NCI-H1105 (cell line): ENCODE measurements at regions not wholly inside any gene's neighbourhood (a gene's known extent, or its start where the extent isn't known, plus 50 kb on each side); places are given as distances from the start of the nearest gene placed in this dataset.
"Not testable (repeated sequence)": the region's sequence is repeated elsewhere in the genome, so short reads cannot be mapped to it uniquely, and the experiment has no call there.

Experiments
- DNase-seq: peaks from one replicate; lab custom pipeline; 2025; lab: John Stamatoyannopoulos, UW

- no peak for DNase-seq
Measured at GRCh38 chr9:119758241-119758640, 389.0 kb upstream of the BRINP1 start.

- DNase-seq = no peak
Measured at GRCh38 chr9:119739476-119739875, 370.2 kb upstream of the BRINP1 start.

GRCh38 chr9:119736491-119737454 is 367.5 kb upstream of the BRINP1 start:
- peak; percentile 39 for DNase-seq

- no peak for DNase-seq
Measured at GRCh38 chr9:119727988-119728387, 358.8 kb upstream of the BRINP1 start.

- no peak for DNase-seq
Measured at GRCh38 chr9:119726035-119726434, 356.8 kb upstream of the BRINP1 start.

GRCh38 chr9:119722384-119722783 is 353.1 kb upstream of the BRINP1 start:
- no peak for DNase-seq

- no peak for DNase-seq
Measured at GRCh38 chr9:119712325-119712724, 343.1 kb upstream of the BRINP1 start.

GRCh38 chr9:119709431-119709830 is 340.2 kb upstream of the BRINP1 start:
- no peak for DNase-seq

GRCh38 chr9:119707228-119707845 is 338.1 kb upstream of the BRINP1 start:
- no peak for DNase-seq

- DNase-seq = no peak
Measured at GRCh38 chr9:119701651-119702050, 332.4 kb upstream of the BRINP1 start.

GRCh38 chr9:119698535-119698934 is 329.3 kb upstream of the BRINP1 start:
- DNase-seq = no peak

- DNase-seq = no peak
Measured at GRCh38 chr9:119697996-119698395, 328.8 kb upstream of the BRINP1 start.

GRCh38 chr9:119689879-119690278 is 320.6 kb upstream of the BRINP1 start:
- no peak for DNase-seq

- DNase-seq = no peak
Measured at GRCh38 chr9:119688547-119688946, 319.3 kb upstream of the BRINP1 start.

- DNase-seq = no peak
Measured at GRCh38 chr9:119677811-119678505, 308.7 kb upstream of the BRINP1 start.

- no peak for DNase-seq
Measured at GRCh38 chr9:119675951-119676350, 306.7 kb upstream of the BRINP1 start.

GRCh38 chr9:119672763-119673162 is 303.5 kb upstream of the BRINP1 start:
- DNase-seq = not testable (repeated sequence)

- no peak for DNase-seq
Measured at GRCh38 chr9:119667916-119668315, 298.7 kb upstream of the BRINP1 start.

GRCh38 chr9:119667163-119667562 is 297.9 kb upstream of the BRINP1 start:
- no peak for DNase-seq

- no peak for DNase-seq
Measured at GRCh38 chr9:119662329-119662728, 293.1 kb upstream of the BRINP1 start.

GRCh38 chr9:119652931-119653330 is 283.7 kb upstream of the BRINP1 start:
- DNase-seq = no peak

- no peak for DNase-seq
Measured at GRCh38 chr9:119649205-119649604, 280.0 kb upstream of the BRINP1 start.
